Nephron progenitor cell (in vitro differentiated cells): ENCODE measurements at regions not wholly inside any gene's neighbourhood (a gene's known extent, or its start where the extent isn't known, plus 50 kb on each side); places are given as distances from the start of the nearest gene placed in this dataset.

Experiments
- DNase-seq: peaks from one replicate; pipeline ENCODE4 v3.0.0; 2021
- H3K27ac Mint-ChIP-seq: 2 replicates; pipeline ENCODE4 v1.8.0; 2021; ENCODE audit warnings: mild to moderate bottlenecking, moderate library complexity, mixed read lengths
- H3K27me3 Mint-ChIP-seq: 2 replicates; pipeline ENCODE4 v1.8.0; 2021; ENCODE audit warnings: mild to moderate bottlenecking, low read depth, mixed read lengths; ENCODE audit not compliant: poor library complexity
- H3K36me3 Mint-ChIP-seq: 2 replicates; pipeline ENCODE4 v1.8.0; 2021; ENCODE audit warnings: low read depth, mixed read lengths
- H3K4me1 Mint-ChIP-seq: 2 replicates; pipeline ENCODE4 v1.8.0; 2021; ENCODE audit warnings: mixed read lengths
- H3K4me3 Mint-ChIP-seq: 2 replicates; pipeline ENCODE4 v1.8.0; 2021; ENCODE audit warnings: mild to moderate bottlenecking, moderate library complexity, mixed read lengths
- H3K9me3 Mint-ChIP-seq: 2 replicates; pipeline ENCODE4 v1.8.0; 2021; ENCODE audit warnings: mild to moderate bottlenecking, moderate library complexity, mixed read lengths
- TF ChIP-seq, protein P1 (sequence below): fragments of 200-600 bp; sonication (generic); IDR thresholded peaks from 2 replicates; pipeline ENCODE4 v1.5.0; 2021; ENCODE audit warnings: antibody characterized with exemption

GRCh38 chr11:109046284-109046992 lies 375.6 kb upstream of the C11orf87 start:
- no peak overlapping the region for H3K27ac Mint-ChIP-seq
- no peaks in the 10 kb centered on the region for H3K27me3 Mint-ChIP-seq
- no peaks in the 10 kb centered on the region for H3K4me1 Mint-ChIP-seq
- H3K4me3 Mint-ChIP-seq, result no peak overlapping the region
- TF ChIP-seq, protein P1, sequence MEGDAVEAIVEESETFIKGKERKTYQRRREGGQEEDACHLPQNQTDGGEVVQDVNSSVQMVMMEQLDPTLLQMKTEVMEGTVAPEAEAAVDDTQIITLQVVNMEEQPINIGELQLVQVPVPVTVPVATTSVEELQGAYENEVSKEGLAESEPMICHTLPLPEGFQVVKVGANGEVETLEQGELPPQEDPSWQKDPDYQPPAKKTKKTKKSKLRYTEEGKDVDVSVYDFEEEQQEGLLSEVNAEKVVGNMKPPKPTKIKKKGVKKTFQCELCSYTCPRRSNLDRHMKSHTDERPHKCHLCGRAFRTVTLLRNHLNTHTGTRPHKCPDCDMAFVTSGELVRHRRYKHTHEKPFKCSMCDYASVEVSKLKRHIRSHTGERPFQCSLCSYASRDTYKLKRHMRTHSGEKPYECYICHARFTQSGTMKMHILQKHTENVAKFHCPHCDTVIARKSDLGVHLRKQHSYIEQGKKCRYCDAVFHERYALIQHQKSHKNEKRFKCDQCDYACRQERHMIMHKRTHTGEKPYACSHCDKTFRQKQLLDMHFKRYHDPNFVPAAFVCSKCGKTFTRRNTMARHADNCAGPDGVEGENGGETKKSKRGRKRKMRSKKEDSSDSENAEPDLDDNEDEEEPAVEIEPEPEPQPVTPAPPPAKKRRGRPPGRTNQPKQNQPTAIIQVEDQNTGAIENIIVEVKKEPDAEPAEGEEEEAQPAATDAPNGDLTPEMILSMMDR, result no peak
- no peaks in the 10 kb centered on the region for H3K36me3 Mint-ChIP-seq
- H3K9me3 Mint-ChIP-seq, result peaks cover 3% of the 10 kb centered on the region
- DNase-seq, result no peak

DNA sequence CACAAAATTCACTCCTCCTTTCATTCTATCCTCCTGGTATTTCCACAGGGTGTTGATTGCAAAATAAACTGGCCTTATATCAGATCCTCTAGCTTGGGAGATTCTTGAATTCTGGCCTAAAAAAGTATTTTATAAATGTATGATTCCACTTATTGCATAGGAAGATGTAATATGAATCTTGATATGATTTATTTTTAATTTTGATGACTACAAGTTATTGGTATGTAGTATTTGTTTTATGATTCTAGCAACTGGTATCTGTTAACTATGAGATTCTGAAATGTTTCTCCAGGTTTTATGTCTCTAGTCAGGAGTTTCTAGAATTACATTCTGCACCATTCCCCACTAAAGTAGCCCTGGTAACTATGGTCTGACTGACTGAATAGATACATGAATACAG lies 373.9 kb upstream of the C11orf87 start:
- TF ChIP-seq, protein P1, result no peak
- Mint-ChIP-seq H3K27me3 (no peaks in the 10 kb centered on the region), H3K4me3 (no peak overlapping the region), H3K4me1 (no peaks in the 10 kb centered on the region), H3K36me3 (no peaks in the 10 kb centered on the region), H3K9me3 (peaks cover 3% of the 10 kb centered on the region), H3K27ac (no peak overlapping the region)
- DNase-seq, result no peak

DNA sequence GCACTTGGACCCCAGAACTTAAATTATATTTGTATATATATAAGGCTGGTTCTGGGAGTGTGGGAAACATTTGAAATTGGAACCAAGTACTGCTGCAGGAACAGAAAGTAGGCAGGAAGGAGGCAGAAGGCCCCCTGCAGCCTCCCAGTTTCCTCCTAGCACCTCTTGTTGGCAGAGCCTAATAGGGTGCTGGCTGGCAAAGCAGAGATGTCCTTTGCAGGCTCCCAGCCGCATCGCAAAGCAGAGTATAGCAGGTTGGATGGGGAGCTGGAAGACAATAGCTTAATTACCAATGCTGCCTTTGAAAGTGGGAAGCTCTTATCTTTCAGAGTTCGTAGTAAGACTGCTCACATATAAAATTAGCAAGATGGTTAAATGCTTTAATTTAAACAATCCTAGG lies 370.8 kb upstream of the C11orf87 start:
- H3K36me3 Mint-ChIP-seq, result no peaks in the 10 kb centered on the region
- H3K4me3 Mint-ChIP-seq, result no peak overlapping the region
- H3K4me1 Mint-ChIP-seq, result no peaks in the 10 kb centered on the region
- H3K9me3 Mint-ChIP-seq, result peaks cover 2% of the 10 kb centered on the region
- H3K27me3 Mint-ChIP-seq, result no peaks in the 10 kb centered on the region
- no peak for DNase-seq
- H3K27ac Mint-ChIP-seq, result no peak overlapping the region
- TF ChIP-seq, protein P1, result no peak

GRCh38 chr11:109059402-109059801 lies 362.6 kb upstream of the C11orf87 start:
- Mint-ChIP-seq H3K4me3 (no peak overlapping the region), H3K27ac (no peak overlapping the region), H3K36me3 (no peaks in the 10 kb centered on the region), H3K4me1 (no peaks in the 10 kb centered on the region), H3K27me3 (no peaks in the 10 kb centered on the region), H3K9me3 (no peaks in the 10 kb centered on the region)
- no peak for DNase-seq
- TF ChIP-seq, protein P1, result no peak

GRCh38 chr11:109061394-109061793 lies 360.6 kb upstream of the C11orf87 start:
- no peak overlapping the region for H3K4me3 Mint-ChIP-seq
- H3K9me3 Mint-ChIP-seq, result no peaks in the 10 kb centered on the region
- H3K36me3 Mint-ChIP-seq, result no peaks in the 10 kb centered on the region
- no peak for DNase-seq
- no peak overlapping the region for H3K27ac Mint-ChIP-seq
- no peaks in the 10 kb centered on the region for H3K4me1 Mint-ChIP-seq
- H3K27me3 Mint-ChIP-seq, result no peaks in the 10 kb centered on the region
- TF ChIP-seq, protein P1, result no peak

DNA sequence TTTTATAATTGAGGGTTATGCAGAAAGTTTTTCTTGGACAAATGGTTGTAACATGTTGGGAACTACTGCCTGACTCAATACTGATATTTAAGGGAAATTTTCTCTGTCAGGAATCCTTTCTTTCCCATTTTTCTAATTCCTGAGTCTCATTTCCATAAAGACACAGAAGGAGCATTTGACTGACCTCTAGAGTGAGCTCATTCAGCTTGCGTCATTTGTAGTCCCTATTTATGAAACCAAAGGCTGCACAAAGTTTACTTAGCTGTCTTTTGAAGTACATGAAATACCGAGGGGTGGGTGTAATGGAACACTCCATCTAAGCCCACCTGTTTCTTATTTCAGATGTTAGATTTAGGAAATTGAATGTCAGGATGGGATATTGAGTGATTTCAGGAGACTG lies 359.5 kb upstream of the C11orf87 start:
- Mint-ChIP-seq H3K36me3 (no peaks in the 10 kb centered on the region), H3K4me3 (no peak overlapping the region), H3K27me3 (no peaks in the 10 kb centered on the region), H3K27ac (no peak overlapping the region), H3K4me1 (no peaks in the 10 kb centered on the region), H3K9me3 (no peaks in the 10 kb centered on the region)
- TF ChIP-seq, protein P1, result no peak
- no peak for DNase-seq
